GM12872 (cell line): ENCODE measurements at regions not wholly inside any gene's neighbourhood (a gene's known extent, or its start where the extent isn't known, plus 50 kb on each side); places are given as distances from the start of the nearest gene placed in this dataset.

ENCODE experiments used
- TF ChIP-seq, protein P1 (sequence below): IDR thresholded peaks from 3 replicates; pipeline ENCODE4 v1.5.1; 2011; ENCODE audit warnings: low read depth, mild to moderate bottlenecking, low read length, moderate library complexity; ENCODE audit not compliant: insufficient read depth

DNA sequence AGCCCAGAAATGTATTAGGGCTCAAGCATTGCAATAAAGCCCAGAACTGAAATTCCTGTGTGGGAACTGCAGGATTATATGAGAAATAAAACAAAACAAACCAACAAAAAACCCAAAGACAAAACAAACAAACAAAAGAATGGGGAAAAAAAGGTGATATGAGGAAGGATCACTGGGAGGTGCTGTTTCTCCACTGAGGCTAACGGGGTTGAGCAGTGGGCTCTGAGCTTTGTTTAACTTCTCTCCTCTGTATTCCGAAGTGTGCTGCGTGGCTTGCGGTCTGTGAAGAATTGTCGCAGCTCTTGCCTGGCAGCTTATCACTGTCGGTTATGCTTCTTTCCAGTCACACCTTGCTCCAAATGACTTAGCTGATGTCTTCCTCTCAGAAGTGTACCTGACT, 106.3 kb downstream of the TENT4A start:
- TF ChIP-seq, protein P1, sequence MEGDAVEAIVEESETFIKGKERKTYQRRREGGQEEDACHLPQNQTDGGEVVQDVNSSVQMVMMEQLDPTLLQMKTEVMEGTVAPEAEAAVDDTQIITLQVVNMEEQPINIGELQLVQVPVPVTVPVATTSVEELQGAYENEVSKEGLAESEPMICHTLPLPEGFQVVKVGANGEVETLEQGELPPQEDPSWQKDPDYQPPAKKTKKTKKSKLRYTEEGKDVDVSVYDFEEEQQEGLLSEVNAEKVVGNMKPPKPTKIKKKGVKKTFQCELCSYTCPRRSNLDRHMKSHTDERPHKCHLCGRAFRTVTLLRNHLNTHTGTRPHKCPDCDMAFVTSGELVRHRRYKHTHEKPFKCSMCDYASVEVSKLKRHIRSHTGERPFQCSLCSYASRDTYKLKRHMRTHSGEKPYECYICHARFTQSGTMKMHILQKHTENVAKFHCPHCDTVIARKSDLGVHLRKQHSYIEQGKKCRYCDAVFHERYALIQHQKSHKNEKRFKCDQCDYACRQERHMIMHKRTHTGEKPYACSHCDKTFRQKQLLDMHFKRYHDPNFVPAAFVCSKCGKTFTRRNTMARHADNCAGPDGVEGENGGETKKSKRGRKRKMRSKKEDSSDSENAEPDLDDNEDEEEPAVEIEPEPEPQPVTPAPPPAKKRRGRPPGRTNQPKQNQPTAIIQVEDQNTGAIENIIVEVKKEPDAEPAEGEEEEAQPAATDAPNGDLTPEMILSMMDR, result no peak

DNA sequence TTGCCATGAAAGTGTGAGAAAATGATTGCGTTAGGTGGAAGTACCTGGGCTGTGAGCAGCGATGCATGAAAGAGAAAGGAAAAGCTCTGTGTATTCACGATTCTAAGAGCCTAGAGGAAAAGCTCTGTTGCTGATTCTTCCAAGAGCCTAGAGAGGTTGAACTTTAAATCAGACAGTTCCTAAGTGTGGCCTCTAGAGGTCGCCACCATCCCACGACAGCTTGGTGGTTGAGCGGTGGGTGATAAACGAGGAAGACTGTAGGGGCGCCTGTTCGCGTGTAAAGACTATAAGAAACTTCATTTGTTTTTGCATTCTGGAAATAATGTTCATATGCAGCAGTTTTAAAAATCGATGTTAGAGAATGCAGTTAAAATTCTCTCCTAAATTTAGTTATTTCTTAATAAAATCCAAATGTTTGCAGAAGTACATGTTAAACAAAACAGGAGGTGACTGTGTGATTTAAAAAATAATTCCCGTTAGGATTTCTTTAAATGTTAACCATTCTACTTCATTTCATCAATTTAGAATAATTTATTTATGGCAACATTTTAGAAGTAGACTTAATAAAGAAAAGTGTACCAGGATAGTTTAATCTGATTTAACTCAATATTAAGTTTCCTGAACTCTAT, 107.7 kb downstream of the TENT4A start:
- TF ChIP-seq, protein P1, result peak; percentile 76

DNA sequence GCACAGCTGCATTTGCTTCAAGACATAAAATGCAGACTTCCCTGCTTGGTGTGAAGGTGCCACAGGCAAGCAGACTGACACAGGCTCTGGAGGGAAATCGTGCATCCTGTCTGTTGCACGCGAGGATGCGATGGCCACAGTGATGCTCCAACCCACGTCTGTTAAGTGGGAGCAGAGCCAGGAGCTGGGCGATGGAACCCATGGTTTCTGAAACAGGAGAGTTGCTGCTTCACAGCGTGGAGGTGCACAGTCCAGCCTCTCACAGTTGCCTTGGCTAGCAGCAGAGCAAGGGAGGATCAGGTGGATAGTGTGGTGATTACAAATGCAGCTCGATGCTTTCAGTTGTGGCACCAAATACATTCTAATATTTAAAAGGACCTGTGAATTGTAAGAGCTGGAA, 108.8 kb downstream of the TENT4A start:
- TF ChIP-seq, protein P1, result no peak

DNA sequence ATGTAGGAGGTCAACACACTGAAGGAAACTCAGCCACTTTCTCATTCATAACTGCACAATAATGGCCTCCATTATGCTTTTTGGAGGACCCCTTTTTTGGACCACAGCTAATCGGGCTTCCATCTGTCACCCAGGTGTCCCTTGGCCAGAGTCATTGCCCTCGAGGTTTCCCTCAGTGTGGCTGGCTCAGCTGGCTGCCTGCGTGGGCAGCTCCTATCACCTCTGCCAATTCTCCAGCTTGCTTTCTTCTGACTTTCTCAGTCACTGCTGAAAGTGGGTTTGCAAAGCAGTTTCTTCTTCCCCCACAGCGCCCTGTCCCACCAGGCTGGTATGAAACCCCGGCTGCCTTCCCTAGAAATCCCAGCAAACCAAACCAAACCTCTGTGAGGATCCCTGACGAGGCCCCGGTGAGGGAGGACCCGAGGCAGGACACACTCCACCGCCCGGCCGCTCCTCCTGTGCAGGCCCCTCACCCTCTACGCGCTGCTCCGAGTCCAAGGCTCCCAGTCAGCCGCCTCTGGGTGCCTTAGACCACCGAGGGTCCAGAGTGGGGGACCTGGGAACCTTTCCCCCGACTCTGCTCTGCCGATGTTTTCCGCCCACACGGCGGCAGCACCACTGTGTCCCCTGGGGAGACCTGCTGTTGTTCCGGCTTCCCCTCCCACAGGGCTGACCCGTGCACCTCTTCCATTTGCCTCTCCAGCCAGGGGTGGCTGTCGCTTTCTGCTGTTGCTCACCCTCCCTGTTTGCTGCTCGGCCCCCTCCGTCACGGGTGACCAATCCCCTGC, 109.5 kb downstream of the TENT4A start:
- TF ChIP-seq, protein P1, result no peak

DNA sequence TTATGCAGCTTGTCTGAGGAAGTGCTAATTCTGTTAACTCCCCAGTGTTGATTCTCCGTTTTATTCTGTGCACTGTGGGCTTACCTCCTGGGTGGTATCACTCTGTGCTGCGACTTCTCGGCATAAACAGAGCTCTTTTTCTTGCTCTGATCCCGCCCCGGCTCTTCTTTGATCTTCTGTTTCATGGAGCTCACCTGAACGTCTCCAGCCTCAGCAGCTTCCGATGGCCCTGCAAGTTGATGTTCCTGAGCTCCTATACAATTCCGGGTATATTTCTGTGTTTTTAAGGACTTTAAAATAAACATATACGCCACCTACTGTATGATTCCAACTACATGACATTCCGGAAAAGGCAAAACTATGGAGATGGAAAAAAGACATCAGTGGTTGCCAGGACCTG, 110.8 kb downstream of the TENT4A start:
- TF ChIP-seq, protein P1, result no peak

DNA sequence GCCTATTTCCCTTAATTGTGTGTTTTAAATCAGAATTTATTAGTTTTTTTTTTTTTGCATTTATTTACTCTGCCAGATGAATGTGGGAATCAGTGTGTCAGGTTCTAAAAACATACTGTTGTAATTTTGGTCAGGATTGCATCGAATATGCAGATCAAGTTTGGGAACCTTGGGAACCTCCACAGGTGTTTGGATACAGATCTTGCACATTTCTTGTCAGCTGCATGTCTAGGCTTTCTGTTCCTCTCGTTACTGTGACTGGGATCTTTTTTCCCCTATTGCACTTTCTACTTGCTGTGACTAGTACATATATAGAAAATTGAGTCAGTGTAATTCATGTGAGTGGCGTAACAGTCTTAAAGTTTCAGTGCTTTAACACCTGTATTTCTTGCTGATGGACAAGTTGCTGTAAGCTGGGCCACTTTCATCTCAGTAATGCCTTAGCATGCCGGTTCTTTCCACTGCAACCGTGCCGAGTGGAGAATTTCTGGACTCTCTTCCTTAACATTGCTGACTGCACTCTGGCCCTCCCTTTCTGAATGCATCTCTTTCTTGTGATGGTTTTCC, 112.5 kb downstream of the TENT4A start:
- TF ChIP-seq, protein P1, result no peak

DNA sequence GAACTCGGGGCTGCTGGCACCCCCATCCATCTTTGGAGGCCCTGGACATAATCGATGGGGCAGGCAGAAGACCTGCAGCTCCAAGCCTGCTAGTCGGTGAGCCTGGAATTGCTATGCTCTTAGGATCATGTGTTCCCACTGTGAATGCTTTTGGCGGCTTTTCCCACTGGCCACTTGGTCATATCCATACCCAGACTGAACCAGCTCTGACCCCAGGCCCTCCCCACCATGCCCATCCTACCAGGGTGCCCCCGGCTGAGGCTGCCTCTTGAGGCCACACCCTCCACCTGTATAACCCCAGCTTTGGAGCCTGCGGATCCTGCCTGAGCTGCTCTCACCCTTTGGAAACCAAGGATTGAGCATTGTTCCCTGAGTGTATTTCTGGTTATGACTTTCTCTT, 113.5 kb downstream of the TENT4A start:
- TF ChIP-seq, protein P1, result no peak
